Testis (tissue), 2 donors: ENCODE measurements at regions not wholly inside any gene's neighbourhood (a gene's known extent, or its start where the extent isn't known, plus 50 kb on each side); places are given as distances from the start of the nearest gene placed in this dataset.

ENCODE experiments used
- DNase-seq: peaks from one replicate; pipeline ENCODE4 v3.0.0-alpha.2; 2019
- H3K27ac ChIP-seq, 2 donors: fragments of 200-600 bp; sonication (generic); one replicate each; pipeline ENCODE4 v1.5.1; 2019
- H3K27me3 ChIP-seq: fragments of 200-600 bp; sonication (generic); one replicate; pipeline ENCODE4 v1.5.1; 2019
- H3K36me3 ChIP-seq: fragments of 200-600 bp; sonication (generic); one replicate; pipeline ENCODE4 v1.5.1; 2017; ENCODE audit warnings: low read depth; ENCODE audit errors: missing control alignments
- H3K4me1 ChIP-seq: fragments of 200-600 bp; sonication (generic); one replicate; pipeline ENCODE4 v1.5.1; 2019
- H3K4me3 ChIP-seq, 2 donors: fragments of 200-600 bp; sonication (generic); one replicate each; pipeline ENCODE4 v1.5.1; 2017 to 2019
- H3K9me3 ChIP-seq: fragments of 200-600 bp; sonication (generic); one replicate; pipeline ENCODE4 v1.5.1; 2017
- CTCF ChIP-seq, 3 experiments: fragments of 450-650 bp in 2 of 3; fragments of 200-600 bp in 1 of 3; sonication (generic) in 1 of 3; IDR thresholded peaks; one replicate each; pipeline ENCODE4 v1.5.1; 2016 to 2019; ENCODE audit warnings: antibody characterized with exemption in 3 of 3, mild to moderate bottlenecking in 2 of 3, moderate library complexity in 1 of 3
- POLR2A ChIP-seq: fragments of 450-650 bp; IDR thresholded peaks from one replicate; pipeline ENCODE4 v1.6.1; 2017; ENCODE audit warnings: antibody characterized with exemption, mild to moderate bottlenecking, moderate library complexity
- WGBS, 2 donors: methylation state at CpG; one replicate each; pipeline ENCODE4 v1.1.5; 2018; 5-methylcytosine and 5-hydroxymethylcytosine counted together
- intact Hi-C: fragments of 100-400 bp; cut with DNase I; formaldehyde crosslinking; loops from one replicate; pipeline ENCODE4 v1.15.1; 2023; ENCODE audit warnings: low total_unique reads

DNA sequence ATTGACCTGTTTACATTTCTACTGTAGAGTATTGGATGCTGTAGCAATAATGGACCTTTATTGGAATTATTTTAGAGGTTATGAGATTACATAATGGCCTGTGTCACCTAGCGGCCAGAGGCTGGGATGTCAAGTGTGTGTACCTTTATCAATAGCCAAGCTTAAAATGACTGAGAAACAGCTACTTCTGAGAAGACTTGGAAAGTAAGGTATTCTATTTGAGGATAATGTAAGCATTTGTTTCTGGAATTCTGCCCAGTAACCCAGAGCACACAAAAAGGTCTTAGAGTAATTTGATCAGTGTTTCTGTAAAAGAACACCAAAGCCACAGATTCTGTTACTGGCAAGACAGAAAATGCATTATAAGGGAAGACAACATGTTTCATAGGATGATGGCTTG lies 116.8 kb downstream of the MACIR start:
- no peak for DNase-seq
- Histone ChIP-seq H3K27ac (no peak overlapping the region), H3K36me3 (no peaks in the 10 kb centered on the region), H3K4me3 (no peak overlapping the region), H3K27me3 (no peaks in the 10 kb centered on the region), H3K4me1 (no peaks in the 10 kb centered on the region), H3K9me3 (no peaks in the 10 kb centered on the region)
- no peak for TF ChIP-seq POLR2A
- TF ChIP-seq CTCF (IDR thresholded peaks at IDR 0.05): no peak
- 64 to 68% methylated on average over 1 of the region's 1 CpG for WGBS, 2 donors
- intact Hi-C loops: no loop called here

DNA sequence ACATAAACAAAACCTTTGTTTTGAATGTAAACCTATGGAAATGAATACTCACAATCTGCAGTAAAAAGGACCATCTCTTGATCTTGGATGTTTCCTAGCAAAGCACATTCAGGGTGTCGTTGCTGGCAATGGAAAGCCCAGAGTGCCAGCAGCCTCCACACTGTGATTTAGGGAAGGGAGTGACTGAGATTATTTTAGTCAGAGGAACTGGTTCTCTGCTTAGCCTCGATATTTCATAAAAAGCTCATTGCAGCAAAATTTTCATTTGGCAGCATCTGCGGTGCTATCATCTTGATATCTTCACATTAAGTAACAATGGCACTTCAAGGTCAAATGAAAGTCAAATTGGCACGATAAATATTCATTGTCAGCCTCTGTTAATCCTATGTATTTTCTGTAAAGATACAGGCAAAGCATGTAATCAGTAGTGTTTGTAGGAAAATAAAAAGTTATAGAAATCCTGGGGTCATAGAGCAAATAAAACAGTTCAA lies 116.0 kb downstream of the MACIR start:
- DNase-seq: no peak
- TF ChIP-seq POLR2A (no peak), CTCF (IDR thresholded peaks at IDR 0.05) (no peak)
- H3K4me1 ChIP-seq: no peaks in the 10 kb centered on the region
- H3K27ac ChIP-seq: no peak overlapping the region
- intact Hi-C loops: no loop called here
- H3K9me3 ChIP-seq: no peaks in the 10 kb centered on the region
- H3K4me3 ChIP-seq: no peak overlapping the region
- 36 to 47% methylated on average over 4 of the region's 4 CpGs for WGBS, 2 donors
- no peaks in the 10 kb centered on the region for H3K27me3 ChIP-seq
- H3K36me3 ChIP-seq: no peaks in the 10 kb centered on the region

GRCh38 chr5:103373597-103374472 lies 115.3 kb downstream of the MACIR start:
- no peaks in the 10 kb centered on the region for H3K27me3 ChIP-seq
- H3K4me3 ChIP-seq: no peak overlapping the region
- H3K36me3 ChIP-seq: no peaks in the 10 kb centered on the region
- H3K27ac ChIP-seq: no peak overlapping the region
- no peak for DNase-seq
- TF ChIP-seq POLR2A (no peak), CTCF (IDR thresholded peaks at IDR 0.05) (no peak)
- H3K9me3 ChIP-seq: no peaks in the 10 kb centered on the region
- 47 to 59% methylated on average over 9 of the region's 9 CpGs for WGBS, 2 donors
- H3K4me1 ChIP-seq: no peaks in the 10 kb centered on the region
- intact Hi-C loops: no loop called here

- Histone ChIP-seq H3K4me3 (no peak overlapping the region), H3K27ac (no peak overlapping the region), H3K4me1 (no peaks in the 10 kb centered on the region), H3K27me3 (no peaks in the 10 kb centered on the region), H3K9me3 (no peaks in the 10 kb centered on the region), H3K36me3 (no peaks in the 10 kb centered on the region)
- no peak for DNase-seq
- intact Hi-C loops: no loop called here
- 46 to 57% methylated on average over 2 of the region's 2 CpGs for WGBS, 2 donors
- TF ChIP-seq POLR2A (no peak), CTCF (IDR thresholded peaks at IDR 0.05) (no peak)
These were observed 112.6 kb downstream of the MACIR start for GRCh38 chr5:103371046-103371607.
